WI38 (cell line): ENCODE measurements at regions not wholly inside any gene's neighbourhood (a gene's known extent, or its start where the extent isn't known, plus 50 kb on each side); places are given as distances from the start of the nearest gene placed in this dataset.

Experiments used
- H3K4me3 ChIP-seq: 2 replicates; pipeline ENCODE4 v1.5.1; 2011; ENCODE audit warnings: low read depth, mild to moderate bottlenecking, control low read depth, low read length
- CTCF ChIP-seq: IDR thresholded peaks from 2 replicates; pipeline ENCODE4 v1.5.1; 2012; ENCODE audit warnings: low read depth, mild to moderate bottlenecking, control low read depth, low read length

- H3K4me3 ChIP-seq = no peak overlapping the region
- TF ChIP-seq CTCF = no peak
These were observed 392.5 kb downstream of the IRS1 start for GRCh38 chr2:226407135-226407534.

- no peak overlapping the region for H3K4me3 ChIP-seq
- no peak for TF ChIP-seq CTCF
These were observed 394.2 kb downstream of the IRS1 start for GRCh38 chr2:226405465-226405864.

GRCh38 chr2:226403369-226403768 is 396.3 kb downstream of the IRS1 start:
- H3K4me3 ChIP-seq = no peak overlapping the region
- TF ChIP-seq CTCF = no peak

- TF ChIP-seq CTCF = no peak
- H3K4me3 ChIP-seq = no peak overlapping the region
These were observed 400.6 kb downstream of the IRS1 start for GRCh38 chr2:226399006-226399405.

GRCh38 chr2:226398580-226398979 is 401.0 kb downstream of the IRS1 start:
- H3K4me3 ChIP-seq = no peak overlapping the region
- no peak for TF ChIP-seq CTCF

GRCh38 chr2:226396541-226396940 is 403.1 kb downstream of the IRS1 start:
- H3K4me3 ChIP-seq = no peak overlapping the region
- TF ChIP-seq CTCF = no peak

GRCh38 chr2:226387499-226387942 is 412.1 kb downstream of the IRS1 start:
- no peak overlapping the region for H3K4me3 ChIP-seq
- TF ChIP-seq CTCF = no peak
